HG03439 (cell line): ENCODE measurements at regions not wholly inside any gene's neighbourhood (a gene's known extent, or its start where the extent isn't known, plus 50 kb on each side); places are given as distances from the start of the nearest gene placed in this dataset.
"Not testable (repeated sequence)": the region's sequence is repeated elsewhere in the genome, so short reads cannot be mapped to it uniquely, and the experiment has no call there.

Experiments used
- ATAC-seq: cut with Tn5 transposase; IDR thresholded peaks from one replicate; pipeline ENCODE4 v1.9.1; 2021; ENCODE audit warnings: mild to moderate bottlenecking, moderate library complexity; ENCODE audit not compliant: unreplicated experiment

- no peak for ATAC-seq
Observed at GRCh38 chr7:46290374-46291049, 369.4 kb upstream of the IGFBP3 start.

GRCh38 chr7:46288861-46289260, 367.8 kb upstream of the IGFBP3 start:
- ATAC-seq, result no peak

GRCh38 chr7:46288010-46288409, 366.9 kb upstream of the IGFBP3 start:
- no peak for ATAC-seq

- no peak for ATAC-seq
Observed at GRCh38 chr7:46286957-46287356, 365.9 kb upstream of the IGFBP3 start.

GRCh38 chr7:46286356-46286755, 365.3 kb upstream of the IGFBP3 start:
- no peak for ATAC-seq

- ATAC-seq, result no peak
Observed at GRCh38 chr7:46285878-46286277, 364.8 kb upstream of the IGFBP3 start.

GRCh38 chr7:46283852-46284251, 362.8 kb upstream of the IGFBP3 start:
- ATAC-seq, result no peak

GRCh38 chr7:46282155-46282554, 361.1 kb upstream of the IGFBP3 start:
- no peak for ATAC-seq

- no peak for ATAC-seq
Observed at GRCh38 chr7:46281071-46281470, 360.0 kb upstream of the IGFBP3 start.

GRCh38 chr7:46279290-46279689, 358.2 kb upstream of the IGFBP3 start:
- no peak for ATAC-seq

- ATAC-seq, result no peak
Observed at GRCh38 chr7:46264646-46265045, 343.6 kb upstream of the IGFBP3 start.

- ATAC-seq, result not testable (repeated sequence)
Observed at GRCh38 chr7:46261638-46262037, 340.6 kb upstream of the IGFBP3 start.

- ATAC-seq, result no peak
Observed at GRCh38 chr7:46259947-46260346, 338.9 kb upstream of the IGFBP3 start.

- no peak for ATAC-seq
Observed at GRCh38 chr7:46257761-46258448, 336.8 kb upstream of the IGFBP3 start.

GRCh38 chr7:46256870-46257661, 336.0 kb upstream of the IGFBP3 start:
- ATAC-seq, result no peak

GRCh38 chr7:46253520-46253919, 332.4 kb upstream of the IGFBP3 start:
- ATAC-seq, result no peak

- no peak for ATAC-seq
Observed at GRCh38 chr7:46247664-46248063, 326.6 kb upstream of the IGFBP3 start.

GRCh38 chr7:46245586-46246111, 324.6 kb upstream of the IGFBP3 start:
- no peak for ATAC-seq

GRCh38 chr7:46244757-46245156, 323.7 kb upstream of the IGFBP3 start:
- ATAC-seq, result no peak

- ATAC-seq, result no peak
Observed at GRCh38 chr7:46243406-46243805, 322.3 kb upstream of the IGFBP3 start.

- ATAC-seq, result no peak
Observed at GRCh38 chr7:46239846-46240245, 318.8 kb upstream of the IGFBP3 start.

- ATAC-seq, result no peak
Observed at GRCh38 chr7:46237466-46237865, 316.4 kb upstream of the IGFBP3 start.
